ENCODE measurements at regions not wholly inside any gene's neighbourhood (a gene's known extent, or its start where the extent isn't known, plus 50 kb on each side); places are given as distances from the start of the nearest gene placed in this dataset.

DNA sequence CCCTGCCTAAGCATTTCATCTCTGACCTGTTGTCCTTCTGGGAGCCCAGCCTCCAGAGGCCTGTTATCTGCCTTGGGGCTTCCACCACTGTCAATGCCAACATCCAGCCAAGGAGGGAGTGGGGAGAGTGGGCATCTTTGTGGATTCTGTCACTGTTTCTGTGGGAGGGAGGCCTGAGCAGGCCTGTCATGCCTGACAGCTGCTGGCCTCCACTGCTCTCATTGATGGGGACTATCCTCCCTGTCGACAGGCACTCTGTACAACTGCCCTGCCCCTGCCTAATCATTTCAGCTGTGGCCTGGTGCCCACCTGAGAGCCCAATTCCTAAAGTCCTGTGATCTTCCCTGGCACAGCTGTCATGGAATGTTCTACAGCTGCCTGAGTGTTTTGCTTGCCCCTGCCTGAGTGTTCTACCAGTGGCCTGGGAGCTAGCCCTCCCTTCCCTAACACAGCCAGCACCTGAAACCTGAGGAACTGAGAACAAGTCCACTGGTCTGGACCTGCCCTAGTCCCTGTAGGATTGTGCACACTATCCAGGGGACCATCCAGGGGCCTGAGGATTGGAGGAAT is 145.3 kb downstream of the FAM83B start:
- no peak for TF ChIP-seq YY1 (IDR thresholded peaks at IDR 0.05; ENCODE audit: insufficient read depth, insufficient read length)
- TF ChIP-seq ZNF274 (IDR thresholded peaks at IDR 0.05; ENCODE audit: low read depth, low read length) = no peak
